C4-2B (cell line): ENCODE measurements at regions not wholly inside any gene's neighbourhood (a gene's known extent, or its start where the extent isn't known, plus 50 kb on each side); places are given as distances from the start of the nearest gene placed in this dataset.

Source experiments
- CTCF ChIP-seq: fragments of 450-650 bp; conservative IDR thresholded peaks from 2 replicates; pipeline ENCODE4 v1.5.1; 2017; ENCODE audit warnings: mild to moderate bottlenecking
- ZFX ChIP-seq: fragments of 450-650 bp; IDR thresholded peaks from 2 replicates; pipeline ENCODE4 v1.6.1; 2017

- no peak for TF ChIP-seq CTCF
- TF ChIP-seq ZFX = no peak
Measured at GRCh38 chr14:82394916-82395315, 861.3 kb upstream of the SEL1L start.
